HEK293T (cell line): ENCODE measurements at regions not wholly inside any gene's neighbourhood (a gene's known extent, or its start where the extent isn't known, plus 50 kb on each side); places are given as distances from the start of the nearest gene placed in this dataset.

Source experiments
- CTCF ChIA-PET: fragments of 350-600 bp; formaldehyde crosslinking; extraction: SDS; loops from one replicate; lab custom pipeline; 2021; ENCODE audit warnings: antibody characterized with exemption, inconsistent platforms; lab: Yijun Ruan, JAX
- POLR2A ChIA-PET: fragments of 350-600 bp; formaldehyde crosslinking; extraction: SDS; loops from one replicate; lab custom pipeline; 2020; ENCODE audit warnings: antibody characterized with exemption, inconsistent platforms; lab: Yijun Ruan, JAX
- DNase-seq: peaks from one replicate; pipeline ENCODE4 v3.0.0; 2012; ENCODE audit warnings: mixed read lengths; ENCODE audit errors: extremely low spot score
- ARNT ChIP-seq: fragments of 450-650 bp; IDR thresholded peaks from 2 replicates; pipeline ENCODE4 v1.6.1; 2017; ENCODE audit warnings: mild to moderate bottlenecking
- BHLHE40 ChIP-seq: fragments of 450-650 bp; IDR thresholded peaks from 2 replicates; pipeline ENCODE4 v1.6.1; 2016; ENCODE audit warnings: mild to moderate bottlenecking, moderate library complexity, borderline replicate concordance
- CTBP1 ChIP-seq: fragments of 450-650 bp; IDR thresholded peaks from 2 replicates; pipeline ENCODE4 v1.6.1; 2016; ENCODE audit warnings: borderline replicate concordance
- ELF4 ChIP-seq: fragments of 450-650 bp; IDR thresholded peaks from 2 replicates; pipeline ENCODE4 v1.6.1; 2017; ENCODE audit warnings: antibody characterized with exemption
- FOXA1 ChIP-seq: fragments of 450-650 bp; IDR thresholded peaks from 2 replicates; pipeline ENCODE4 v1.6.1; 2016; ENCODE audit warnings: mild to moderate bottlenecking
- FOXK2 ChIP-seq: fragments of 450-650 bp; IDR thresholded peaks from 2 replicates; pipeline ENCODE4 v1.6.1; 2016; ENCODE audit warnings: mild to moderate bottlenecking
- FOXM1 ChIP-seq: fragments of 450-650 bp; IDR thresholded peaks from 2 replicates; pipeline ENCODE4 v1.6.1; 2017; ENCODE audit warnings: mild to moderate bottlenecking, borderline replicate concordance
- HDGF ChIP-seq: fragments of 450-650 bp; IDR thresholded peaks from 2 replicates; pipeline ENCODE4 v1.6.1; 2017; ENCODE audit warnings: antibody characterized with exemption, borderline replicate concordance
- L3MBTL2 ChIP-seq: fragments of 450-650 bp; conservative IDR thresholded peaks from 2 replicates; pipeline ENCODE4 v1.6.1; 2016; ENCODE audit warnings: mild to moderate bottlenecking
- LEF1 ChIP-seq: fragments of 450-650 bp; IDR thresholded peaks from 2 replicates; pipeline ENCODE4 v1.6.1; 2017; ENCODE audit warnings: mild to moderate bottlenecking, borderline replicate concordance
- NFRKB ChIP-seq: fragments of 450-650 bp; IDR thresholded peaks from 2 replicates; pipeline ENCODE4 v1.6.1; 2016; ENCODE audit warnings: mild to moderate bottlenecking, moderate library complexity
- SP1 ChIP-seq: fragments of 450-650 bp; IDR thresholded peaks from 2 replicates; pipeline ENCODE4 v1.6.1; 2017
- SUZ12 ChIP-seq: fragments of 450-650 bp; IDR thresholded peaks from 2 replicates; pipeline ENCODE4 v1.6.1; 2016; ENCODE audit warnings: mild to moderate bottlenecking
- TARDBP ChIP-seq: fragments of 450-650 bp; IDR thresholded peaks from 2 replicates; pipeline ENCODE4 v1.6.1; 2016
- ZNF384 ChIP-seq: fragments of 450-650 bp; IDR thresholded peaks from 2 replicates; pipeline ENCODE4 v1.6.1; 2016
- TF ChIP-seq, protein P1 (sequence below): fragments of 450-650 bp; IDR thresholded peaks from 2 replicates; pipeline ENCODE4 v1.6.1; 2016

DNA sequence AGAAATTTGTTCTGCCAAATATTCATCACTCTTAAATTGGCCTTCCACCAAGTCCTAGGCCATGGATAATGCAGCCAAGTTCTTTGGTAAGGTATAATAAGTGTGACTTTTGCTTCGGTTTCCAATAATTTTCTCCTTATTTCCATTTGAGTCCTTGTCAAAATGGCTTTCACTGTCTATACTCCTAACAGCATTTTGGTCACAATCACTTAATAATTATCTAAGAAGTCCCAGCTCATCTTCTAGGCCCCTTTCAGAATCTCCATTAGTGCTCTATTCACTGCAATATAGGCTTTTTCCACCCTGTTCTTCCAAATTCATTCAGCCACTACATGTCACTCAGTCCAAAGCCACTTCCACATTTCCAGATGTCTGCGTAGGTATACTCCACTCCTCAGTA, 51.0 kb upstream of the SPIN4 start:
- no peak for DNase-seq
- TF ChIP-seq SUZ12: no peak
- TF ChIP-seq SP1: no peak
- no peak for TF ChIP-seq CTBP1
- TF ChIP-seq LEF1: no peak
- TF ChIP-seq ARNT: no peak
- TF ChIP-seq FOXA1: no peak
- no peak for TF ChIP-seq ELF4
- TF ChIP-seq NFRKB: no peak
- no peak for TF ChIP-seq HDGF
- TF ChIP-seq ZNF384: no peak
- no peak for TF ChIP-seq TARDBP
- TF ChIP-seq FOXK2: no peak
- TF ChIP-seq L3MBTL2: no peak
- TF ChIP-seq BHLHE40: no peak
- no peak for TF ChIP-seq FOXM1
- TF ChIP-seq, protein P1, sequence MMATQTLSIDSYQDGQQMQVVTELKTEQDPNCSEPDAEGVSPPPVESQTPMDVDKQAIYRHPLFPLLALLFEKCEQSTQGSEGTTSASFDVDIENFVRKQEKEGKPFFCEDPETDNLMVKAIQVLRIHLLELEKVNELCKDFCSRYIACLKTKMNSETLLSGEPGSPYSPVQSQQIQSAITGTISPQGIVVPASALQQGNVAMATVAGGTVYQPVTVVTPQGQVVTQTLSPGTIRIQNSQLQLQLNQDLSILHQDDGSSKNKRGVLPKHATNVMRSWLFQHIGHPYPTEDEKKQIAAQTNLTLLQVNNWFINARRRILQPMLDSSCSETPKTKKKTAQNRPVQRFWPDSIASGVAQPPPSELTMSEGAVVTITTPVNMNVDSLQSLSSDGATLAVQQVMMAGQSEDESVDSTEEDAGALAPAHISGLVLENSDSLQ: no peak
- POLR2A ChIA-PET: no interaction called here
- CTCF ChIA-PET: no interaction called here
